Mammary epithelial cell (primary cell): ENCODE measurements at regions not wholly inside any gene's neighbourhood (a gene's known extent, or its start where the extent isn't known, plus 50 kb on each side); places are given as distances from the start of the nearest gene placed in this dataset.

ENCODE experiments used
- CTCF ChIP-seq, 2 donors: IDR thresholded peaks in 1 of 2; conservative IDR thresholded peaks in 1 of 2; 2 replicates each; pipeline ENCODE4 v1.5.1; 2011 to 2012; ENCODE audit warnings: inconsistent platforms in 2 of 2, low read length in 2 of 2, mild to moderate bottlenecking in 2 of 2, control low read depth in 1 of 2, low read depth in 1 of 2; ENCODE audit not compliant: insufficient read depth in 1 of 2; ENCODE audit errors: extremely low read depth in 1 of 2
- EZH2 ChIP-seq: IDR thresholded peaks from 2 replicates; pipeline ENCODE4 v1.6.1; 2012; ENCODE audit warnings: low read length, inconsistent platforms, borderline replicate concordance

- TF ChIP-seq EZH2 (no peak), CTCF (conservative IDR thresholded peaks at IDR 0.05 in 1 of 2, IDR thresholded peaks at IDR 0.05 in 1 of 2; ENCODE audit: extremely low read depth in 1 of 2, insufficient read depth in 1 of 2, low read depth in 1 of 2, low read length in 2 of 2) (no peak)
Observed at GRCh38 chr6:144835322-144835973, 550.3 kb downstream of the UTRN start.
